ENCODE measurements at regions not wholly inside any gene's neighbourhood (a gene's known extent, or its start where the extent isn't known, plus 50 kb on each side); places are given as distances from the start of the nearest gene placed in this dataset.

- DNase-seq, result no peak
These were observed 358.5 kb upstream of the RGMB start for GRCh38 chr5:98414938-98415337.

- no peak for DNase-seq
These were observed 357.8 kb upstream of the RGMB start for GRCh38 chr5:98415663-98416062.

GRCh38 chr5:98416541-98416940 is 356.9 kb upstream of the RGMB start:
- no peak for DNase-seq

- DNase-seq, result no peak
These were observed 353.6 kb upstream of the RGMB start for GRCh38 chr5:98419825-98420224.

GRCh38 chr5:98424681-98425450 is 348.6 kb upstream of the RGMB start:
- no peak for DNase-seq

- DNase-seq, result no peak
These were observed 347.8 kb upstream of the RGMB start for GRCh38 chr5:98425640-98426039.

GRCh38 chr5:98428806-98429205 is 344.7 kb upstream of the RGMB start:
- no peak for DNase-seq

- no peak for DNase-seq
These were observed 341.1 kb upstream of the RGMB start for GRCh38 chr5:98432378-98432777.

GRCh38 chr5:98433022-98433421 is 340.4 kb upstream of the RGMB start:
- no peak for DNase-seq

GRCh38 chr5:98433673-98434072 is 339.8 kb upstream of the RGMB start:
- no peak for DNase-seq

- DNase-seq, result no peak
These were observed 336.8 kb upstream of the RGMB start for GRCh38 chr5:98436667-98437066.

GRCh38 chr5:98442448-98442847 is 331.0 kb upstream of the RGMB start:
- DNase-seq, result no peak

- no peak for DNase-seq
These were observed 329.6 kb upstream of the RGMB start for GRCh38 chr5:98443881-98444280.

- DNase-seq, result no peak
These were observed 320.2 kb upstream of the RGMB start for GRCh38 chr5:98453296-98453695.

- DNase-seq, result no peak
These were observed 319.1 kb upstream of the RGMB start for GRCh38 chr5:98454407-98454806.

- DNase-seq, result no peak
These were observed 318.6 kb upstream of the RGMB start for GRCh38 chr5:98454904-98455303.

GRCh38 chr5:98455665-98456064 is 317.8 kb upstream of the RGMB start:
- DNase-seq, result no peak

GRCh38 chr5:98458004-98458403 is 315.5 kb upstream of the RGMB start:
- no peak for DNase-seq

GRCh38 chr5:98458726-98459125 is 314.7 kb upstream of the RGMB start:
- DNase-seq, result no peak

- no peak for DNase-seq
These were observed 312.9 kb upstream of the RGMB start for GRCh38 chr5:98460536-98460935.

GRCh38 chr5:98461485-98461884 is 312.0 kb upstream of the RGMB start:
- DNase-seq, result no peak

GRCh38 chr5:98463222-98463621 is 310.2 kb upstream of the RGMB start:
- DNase-seq, result no peak

GRCh38 chr5:98463676-98464075 is 309.8 kb upstream of the RGMB start:
- no peak for DNase-seq

- no peak for DNase-seq
These were observed 308.6 kb upstream of the RGMB start for GRCh38 chr5:98464737-98465330.
